ENCODE measurements at regions not wholly inside any gene's neighbourhood (a gene's known extent, or its start where the extent isn't known, plus 50 kb on each side); places are given as distances from the start of the nearest gene placed in this dataset.

- H3K9me3 ChIP-seq (ENCODE audit: low read depth): no peaks in the 10 kb centered on the region
- no peak for TF ChIP-seq EZH2 (IDR thresholded peaks at IDR 0.05; ENCODE audit: insufficient read depth, poor library complexity, severe bottlenecking)
- no peak for TF ChIP-seq EZH2phosphoT487 (IDR thresholded peaks at IDR 0.05; ENCODE audit: insufficient read depth, low read depth)
- H3K27me3 ChIP-seq (replicated peaks; ENCODE audit: insufficient read depth): no peaks in the 10 kb centered on the region
- H3K79me2 ChIP-seq (ENCODE audit: insufficient read depth): no peaks in the 10 kb centered on the region
- H3K4me3 ChIP-seq: peak overlapping the region; percentile 18; the same call in 1 of the 2 replicates
- in situ Hi-C loops (cut with MboI): no loop called here
- WGBS, 2 experiments (ENCODE audit: low coverage in 1 of 2, low lambda C conversion rate in 2 of 2, missing lambda C conversion rate in 2 of 2): 4 to 5% methylated on average over 4 of the region's 4 CpGs
- H3K27ac ChIP-seq: 0 out of 2 replicates have a peak overlapping the region, but pooled peaks have one; percentile 14
- H4K20me1 ChIP-seq (ENCODE audit: insufficient read depth): no peaks in the 10 kb centered on the region
- H3K9me2 ChIP-seq (ENCODE audit: insufficient read depth): no peaks in the 10 kb centered on the region
- H2AFZ ChIP-seq: 0 out of 2 replicates have a peak overlapping the region, but pooled peaks have one; percentile 12
- peak; percentile 84 for DNase-seq
- H3K36me3 ChIP-seq (ENCODE audit: low read depth): no peaks in the 10 kb centered on the region
- H3K9ac ChIP-seq: no peak overlapping the region
- H3F3A ChIP-seq (ENCODE audit: insufficient read depth): peaks cover 22% of the 10 kb centered on the region
- H3K4me2 ChIP-seq (ENCODE audit: unreplicated experiment): peak overlapping the region; percentile 32
- H3K4me1 ChIP-seq (ENCODE audit: insufficient read depth): peaks cover 33% of the 10 kb centered on the region
Measured at GRCh38 chr13:30038884-30039283, 188.5 kb upstream of the UBL3 start.

GRCh38 chr13:30037766-30038165 lies 187.3 kb upstream of the UBL3 start:
- Histone ChIP-seq H3F3A (ENCODE audit: insufficient read depth) (peaks cover 29% of the 10 kb centered on the region), H3K4me2 (ENCODE audit: unreplicated experiment) (no peak overlapping the region), H3K9ac (no peak overlapping the region), H3K27ac (0 out of 2 replicates have a peak overlapping the region, but pooled peaks have one; percentile 4), H4K20me1 (ENCODE audit: insufficient read depth) (no peaks in the 10 kb centered on the region), H3K9me3 (ENCODE audit: low read depth) (no peaks in the 10 kb centered on the region), H3K4me1 (ENCODE audit: insufficient read depth) (peaks cover 42% of the 10 kb centered on the region), H3K27me3 (replicated peaks; ENCODE audit: insufficient read depth) (no peaks in the 10 kb centered on the region), H3K4me3 (no peak overlapping the region), H3K36me3 (ENCODE audit: low read depth) (no peaks in the 10 kb centered on the region), H3K79me2 (ENCODE audit: insufficient read depth) (no peaks in the 10 kb centered on the region), H2AFZ (no peak overlapping the region), H3K9me2 (ENCODE audit: insufficient read depth) (no peaks in the 10 kb centered on the region)
- peak; percentile 57 for DNase-seq
- TF ChIP-seq EZH2 (IDR thresholded peaks at IDR 0.05; ENCODE audit: insufficient read depth, poor library complexity, severe bottlenecking): no peak
- 78 to 87% methylated on average over 4 of the region's 4 CpGs for WGBS, 2 experiments (ENCODE audit: low coverage in 1 of 2, low lambda C conversion rate in 2 of 2, missing lambda C conversion rate in 2 of 2)
- in situ Hi-C loops (cut with MboI): no loop called here

GRCh38 chr13:30037306-30037705 lies 186.9 kb upstream of the UBL3 start:
- H3K9me3 ChIP-seq (ENCODE audit: low read depth): no peaks in the 10 kb centered on the region
- no peak overlapping the region for H2AFZ ChIP-seq
- H3K9ac ChIP-seq: no peak overlapping the region
- peaks cover 43% of the 10 kb centered on the region for H3K4me1 ChIP-seq (ENCODE audit: insufficient read depth)
- H3K27ac ChIP-seq: no peak overlapping the region
- DNase-seq: no peak
- WGBS, 2 experiments (ENCODE audit: low coverage in 1 of 2, low lambda C conversion rate in 2 of 2, missing lambda C conversion rate in 2 of 2): 64 to 68% methylated on average over 6 of the region's 6 CpGs
- no peaks in the 10 kb centered on the region for H4K20me1 ChIP-seq (ENCODE audit: insufficient read depth)
- in situ Hi-C loops (cut with MboI): no loop called here
- H3K4me3 ChIP-seq: no peak overlapping the region
- no peak overlapping the region for H3K4me2 ChIP-seq (ENCODE audit: unreplicated experiment)
- no peaks in the 10 kb centered on the region for H3K27me3 ChIP-seq (replicated peaks; ENCODE audit: insufficient read depth)
- H3K36me3 ChIP-seq (ENCODE audit: low read depth): no peaks in the 10 kb centered on the region
- no peak for TF ChIP-seq EZH2phosphoT487 (IDR thresholded peaks at IDR 0.05; ENCODE audit: insufficient read depth, low read depth)
- TF ChIP-seq EZH2 (IDR thresholded peaks at IDR 0.05; ENCODE audit: insufficient read depth, poor library complexity, severe bottlenecking): no peak
- no peaks in the 10 kb centered on the region for H3K79me2 ChIP-seq (ENCODE audit: insufficient read depth)
- peaks cover 29% of the 10 kb centered on the region for H3F3A ChIP-seq (ENCODE audit: insufficient read depth)
- no peaks in the 10 kb centered on the region for H3K9me2 ChIP-seq (ENCODE audit: insufficient read depth)

- WGBS, 2 experiments (ENCODE audit: low coverage in 1 of 2, low lambda C conversion rate in 2 of 2, missing lambda C conversion rate in 2 of 2): 26 to 27% methylated on average over 3 of the region's 3 CpGs
- peak overlapping the region; percentile 55 for H3K4me3 ChIP-seq
- DNase-seq: peak; percentile 84
- H3K9ac ChIP-seq: peak overlapping the region; percentile 74
- peaks cover 27% of the 10 kb centered on the region for H3F3A ChIP-seq (ENCODE audit: insufficient read depth)
- no peaks in the 10 kb centered on the region for H3K9me2 ChIP-seq (ENCODE audit: insufficient read depth)
- H3K4me2 ChIP-seq (ENCODE audit: unreplicated experiment): peak overlapping the region; percentile 85
- no peak overlapping the region for H2AFZ ChIP-seq
- no peaks in the 10 kb centered on the region for H3K9me3 ChIP-seq (ENCODE audit: low read depth)
- peak overlapping the region; percentile 94 for H3K27ac ChIP-seq
- no peak for TF ChIP-seq EZH2 (IDR thresholded peaks at IDR 0.05; ENCODE audit: insufficient read depth, poor library complexity, severe bottlenecking)
- TF ChIP-seq EZH2phosphoT487 (IDR thresholded peaks at IDR 0.05; ENCODE audit: insufficient read depth, low read depth): no peak
- H3K27me3 ChIP-seq (replicated peaks; ENCODE audit: insufficient read depth): no peaks in the 10 kb centered on the region
- H3K4me1 ChIP-seq (ENCODE audit: insufficient read depth): peaks cover 49% of the 10 kb centered on the region
- no peaks in the 10 kb centered on the region for H3K36me3 ChIP-seq (ENCODE audit: low read depth)
- H4K20me1 ChIP-seq (ENCODE audit: insufficient read depth): no peaks in the 10 kb centered on the region
- H3K79me2 ChIP-seq (ENCODE audit: insufficient read depth): no peaks in the 10 kb centered on the region
- in situ Hi-C loops (cut with MboI): no loop called here
Measured at GRCh38 chr13:30034458-30034795, 184.0 kb upstream of the UBL3 start.
